ENCODE measurements at regions not wholly inside any gene's neighbourhood (a gene's known extent, or its start where the extent isn't known, plus 50 kb on each side); places are given as distances from the start of the nearest gene placed in this dataset.
"Not testable (repeated sequence)": the region's sequence is repeated elsewhere in the genome, so short reads cannot be mapped to it uniquely, and the experiment has no call there.

DNA sequence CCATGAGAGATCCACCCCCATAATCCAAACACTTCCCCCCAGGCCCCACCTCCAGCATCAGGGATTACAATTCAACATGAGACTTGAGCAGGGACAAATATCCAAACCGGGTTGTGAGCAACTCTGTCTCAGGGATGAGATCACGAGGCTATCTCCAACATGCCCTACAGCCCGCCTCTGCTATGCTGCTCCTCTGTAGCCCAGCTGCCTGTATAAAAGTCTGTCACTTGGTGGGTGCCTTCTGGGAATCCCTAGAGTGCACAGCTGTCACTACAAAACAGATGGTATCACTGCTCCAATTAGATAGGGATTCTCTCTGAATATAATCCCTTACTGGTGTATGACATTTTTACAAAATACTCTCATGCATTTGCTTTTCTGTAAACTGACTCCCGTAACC lies 114.9 kb upstream of the NANOS1 start:
- no peak for DNase-seq (ENCODE audit: low read depth)

DNA sequence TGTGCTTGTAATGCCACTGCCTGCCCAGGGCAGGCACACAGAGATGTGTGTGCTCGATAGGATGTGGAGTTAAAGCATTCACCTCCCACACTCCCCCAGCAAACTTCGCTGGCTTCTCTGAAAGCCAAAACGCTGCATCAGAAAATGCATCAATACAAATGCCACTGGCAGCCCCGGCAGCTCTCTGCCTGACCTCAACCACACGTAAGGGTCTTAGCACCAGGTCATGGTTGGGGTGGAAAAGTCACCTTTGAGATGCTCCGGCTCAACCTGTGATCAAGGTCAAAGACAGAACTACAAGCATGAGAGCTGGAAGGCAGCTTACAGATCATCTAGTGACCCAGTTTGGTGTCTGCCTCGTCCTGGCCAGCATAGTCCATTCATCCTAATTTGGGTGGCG lies 114.4 kb upstream of the NANOS1 start:
- DNase-seq (ENCODE audit: low read depth) = no peak

DNA sequence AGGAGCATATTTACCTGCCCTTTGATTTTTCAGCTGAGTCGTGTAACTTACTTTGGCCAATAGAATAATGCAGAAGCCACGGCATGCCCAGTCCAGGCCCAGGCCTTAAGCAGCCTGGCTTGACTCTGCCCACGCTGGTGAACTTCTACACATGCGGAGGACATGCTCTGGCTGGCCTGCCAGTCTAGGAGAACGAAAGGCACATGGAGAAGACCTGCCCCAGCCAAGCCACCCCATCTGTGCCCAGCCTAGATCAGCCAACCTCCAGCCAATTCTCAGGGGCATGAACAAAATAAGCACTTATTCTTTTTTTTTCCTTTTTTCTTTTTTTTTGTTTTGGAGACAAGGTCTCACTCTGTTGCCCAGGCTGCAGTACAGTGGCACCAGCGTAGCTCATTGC lies 112.7 kb upstream of the NANOS1 start:
- no peak for DNase-seq (ENCODE audit: low read depth)

DNA sequence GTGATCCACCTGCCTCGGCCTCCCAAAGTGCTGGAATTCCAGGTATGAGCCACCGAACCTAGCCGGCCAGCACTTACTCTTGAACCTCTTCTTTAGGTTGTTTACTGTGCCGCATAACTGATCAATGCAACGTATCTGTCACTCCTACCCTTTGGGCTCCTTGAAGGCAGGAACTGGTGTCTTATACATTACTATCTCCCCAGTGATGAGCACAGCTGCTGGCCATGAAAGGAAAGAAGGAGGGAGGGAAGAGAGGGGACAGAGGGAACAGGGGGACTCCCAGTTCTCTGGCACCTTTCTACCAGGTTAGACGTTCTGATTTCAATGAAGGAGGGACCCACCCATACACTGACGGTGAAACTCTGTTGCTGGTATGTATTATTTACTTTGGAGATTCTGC lies 111.8 kb upstream of the NANOS1 start:
- DNase-seq (ENCODE audit: low read depth) = no peak

DNA sequence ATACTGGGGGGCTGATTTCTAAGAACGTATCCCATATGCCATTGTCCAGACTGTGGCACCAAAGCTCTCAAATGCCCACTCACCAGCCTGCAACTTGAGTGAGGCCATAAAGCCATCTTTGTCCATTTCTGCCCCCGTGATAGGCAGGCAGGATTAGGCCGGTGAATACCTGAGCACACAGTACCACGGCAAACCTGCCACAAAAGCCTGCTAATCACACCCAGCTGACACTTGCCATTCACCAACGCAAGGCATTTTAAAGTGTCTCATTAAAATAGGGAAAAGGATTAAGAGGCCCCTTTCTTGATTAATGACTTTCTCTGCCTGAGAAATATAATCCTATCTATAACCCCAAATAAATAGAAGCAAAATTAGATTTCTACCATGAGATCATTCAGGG lies 111.4 kb upstream of the NANOS1 start:
- DNase-seq (ENCODE audit: low read depth) = no peak

DNA sequence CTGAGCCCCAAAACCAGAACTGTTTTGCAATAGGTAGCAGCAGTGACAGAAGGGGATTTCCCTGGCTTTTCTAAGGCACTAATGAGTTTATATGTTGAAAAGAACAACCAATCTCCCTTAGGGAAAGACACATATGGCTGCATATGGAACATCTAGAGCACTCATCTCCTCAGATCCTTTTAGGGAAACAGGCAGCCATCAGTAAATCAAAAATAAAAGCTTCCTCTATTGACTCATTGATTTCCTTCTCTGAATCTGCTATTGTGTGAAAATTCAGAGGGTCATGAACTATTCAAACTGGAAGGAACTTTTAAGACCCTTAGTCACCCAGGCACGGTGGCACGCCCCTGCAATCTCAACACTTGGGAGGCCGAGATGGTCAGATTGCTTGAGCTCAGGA lies 110.9 kb upstream of the NANOS1 start:
- no peak for DNase-seq (ENCODE audit: low read depth)

DNA sequence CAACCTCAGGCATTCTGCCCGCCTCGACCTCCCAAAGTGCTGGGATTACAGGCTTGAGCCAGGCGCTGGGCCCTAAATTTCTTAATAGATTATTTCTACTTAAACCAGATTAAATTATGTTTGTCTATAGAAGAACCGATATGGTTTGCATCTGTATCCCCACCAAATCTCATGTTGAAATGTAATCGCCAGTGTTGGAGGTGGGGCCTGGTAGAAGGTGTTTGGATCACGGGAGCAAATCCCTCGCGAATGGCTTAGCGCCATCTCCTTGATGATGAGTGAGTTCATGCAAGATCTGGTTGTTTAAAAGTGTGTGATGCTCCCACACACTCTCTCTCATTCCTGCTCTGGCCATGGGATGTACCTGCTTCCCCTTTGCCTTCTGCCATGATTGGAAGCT lies 109.3 kb upstream of the NANOS1 start:
- no peak for DNase-seq (ENCODE audit: low read depth)

DNA sequence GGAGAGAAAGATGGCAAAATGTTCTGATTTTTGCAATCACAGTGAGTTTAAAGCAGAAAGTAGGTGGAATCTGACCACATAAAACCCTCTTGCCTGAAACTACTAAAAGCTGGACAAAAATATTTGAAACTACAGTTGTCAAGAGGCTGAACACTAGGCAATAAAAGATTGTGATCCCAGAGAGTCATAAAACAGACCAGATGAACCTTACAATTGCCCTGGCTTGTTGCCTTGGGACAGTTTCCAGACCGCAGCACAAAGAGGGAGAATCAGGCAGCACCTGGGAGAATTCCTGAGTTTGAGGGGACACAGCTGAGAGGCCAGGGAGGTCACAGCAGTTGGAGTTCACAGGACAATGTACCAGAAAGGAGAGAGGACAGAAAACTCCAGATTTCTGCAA lies 107.3 kb upstream of the NANOS1 start:
- DNase-seq (ENCODE audit: low read depth) = no peak

DNA sequence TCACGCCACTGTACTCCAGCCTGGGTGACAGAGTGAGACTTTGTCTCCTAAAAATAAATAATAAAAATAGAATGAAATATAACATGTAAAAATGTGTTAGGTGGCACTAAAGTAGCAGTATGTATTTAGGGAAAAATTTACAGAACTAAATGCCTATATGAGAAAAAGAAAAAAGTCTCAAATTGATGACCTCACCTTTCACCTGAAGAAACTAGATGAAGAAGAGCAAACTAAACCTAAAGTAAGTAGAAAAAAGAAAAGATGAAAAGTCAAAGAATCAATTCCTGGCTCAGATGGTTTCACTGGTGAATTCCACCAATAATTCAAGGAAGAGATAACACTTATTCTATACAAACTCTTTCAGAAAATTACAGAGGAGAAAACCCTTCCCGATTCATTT lies 106.5 kb upstream of the NANOS1 start:
- DNase-seq (ENCODE audit: low read depth) = no peak

DNA sequence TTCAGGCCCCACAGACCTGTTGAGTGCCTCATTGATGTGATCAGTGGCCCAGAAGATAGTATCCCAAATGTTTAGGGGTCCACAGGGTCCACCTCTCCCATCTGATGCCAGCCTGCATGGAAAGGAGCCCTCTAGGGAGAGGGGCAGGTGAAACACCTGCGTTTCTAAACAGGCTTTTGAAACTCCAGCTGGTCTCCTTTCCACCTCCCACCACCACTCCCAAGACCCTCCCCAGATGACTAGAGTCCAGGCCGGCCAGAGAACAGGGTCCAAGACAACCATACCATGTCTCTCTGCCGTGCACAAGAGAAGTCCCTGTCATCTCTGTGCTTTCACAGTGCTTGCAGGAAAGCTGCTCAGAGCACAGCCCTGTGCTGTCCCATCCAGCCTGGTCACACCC lies 105.0 kb upstream of the NANOS1 start:
- no peak for DNase-seq (ENCODE audit: low read depth)

DNA sequence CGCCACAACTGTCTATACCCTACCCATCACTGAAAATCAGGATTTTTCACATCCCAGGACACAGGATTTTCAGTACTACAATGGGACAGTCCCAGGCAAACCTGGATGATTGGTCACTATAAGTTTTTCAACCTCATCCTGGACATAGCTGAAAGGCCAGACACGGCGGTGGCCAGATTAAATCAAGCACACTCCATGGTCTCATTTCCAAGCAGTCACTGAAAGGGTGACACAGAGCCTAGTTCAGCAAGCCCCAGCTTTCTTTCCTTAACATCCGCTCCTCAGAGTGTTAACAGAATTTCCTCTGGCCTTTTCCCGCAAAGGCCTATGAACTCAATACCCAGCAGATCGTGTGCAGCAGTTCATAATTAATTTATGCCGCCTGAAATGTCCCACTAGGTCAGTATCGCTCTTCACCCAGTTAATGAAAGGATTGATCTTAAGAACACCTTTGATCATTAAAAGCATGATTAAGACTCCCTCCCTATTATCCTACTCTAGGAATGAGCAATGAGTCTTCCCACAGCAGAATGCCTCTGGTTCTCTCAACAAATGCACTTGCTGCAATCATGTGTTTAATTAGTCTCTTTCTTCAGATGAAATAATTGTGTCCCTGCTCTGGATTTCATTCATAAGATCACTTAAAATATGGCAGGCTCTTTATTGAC lies 104.0 kb upstream of the NANOS1 start:
- no peak for DNase-seq (ENCODE audit: low read depth)

DNA sequence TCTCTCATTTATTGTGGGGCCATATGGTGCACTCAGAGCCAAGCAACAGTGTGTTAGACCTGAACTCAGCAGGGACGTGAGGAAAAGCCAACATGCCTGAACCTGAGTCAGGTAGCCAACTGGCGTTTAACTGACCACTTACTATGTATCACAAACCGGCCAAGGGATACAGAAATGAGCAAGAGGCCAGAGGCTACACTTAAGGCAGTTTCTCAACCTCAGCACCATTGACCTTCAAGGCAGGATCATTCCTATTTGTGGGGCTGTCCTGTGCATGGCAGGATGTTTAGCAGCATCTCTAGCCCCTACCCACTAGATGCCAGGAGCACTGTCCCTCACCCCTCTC lies 103.5 kb upstream of the NANOS1 start:
- DNase-seq (ENCODE audit: low read depth) = no peak

DNA sequence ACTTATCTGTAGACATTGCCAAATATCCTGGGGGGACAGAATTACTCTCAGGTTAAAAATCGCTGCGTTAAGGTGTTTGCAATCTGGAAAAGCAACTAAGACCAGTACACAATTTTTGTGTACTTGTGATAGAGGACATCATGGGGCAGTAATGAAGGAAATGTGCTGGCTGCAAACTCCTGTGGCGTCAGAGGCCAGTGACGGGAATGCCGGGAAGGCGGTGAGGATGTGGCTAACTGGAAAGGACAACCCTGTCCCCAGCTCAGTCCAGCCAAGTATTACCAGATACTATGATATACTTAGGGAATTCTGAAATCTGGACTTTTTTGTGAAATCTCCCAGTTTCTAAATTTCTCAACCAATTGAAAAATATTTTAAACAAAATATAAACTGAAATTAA lies 103.1 kb upstream of the NANOS1 start:
- DNase-seq (ENCODE audit: low read depth) = no peak

DNA sequence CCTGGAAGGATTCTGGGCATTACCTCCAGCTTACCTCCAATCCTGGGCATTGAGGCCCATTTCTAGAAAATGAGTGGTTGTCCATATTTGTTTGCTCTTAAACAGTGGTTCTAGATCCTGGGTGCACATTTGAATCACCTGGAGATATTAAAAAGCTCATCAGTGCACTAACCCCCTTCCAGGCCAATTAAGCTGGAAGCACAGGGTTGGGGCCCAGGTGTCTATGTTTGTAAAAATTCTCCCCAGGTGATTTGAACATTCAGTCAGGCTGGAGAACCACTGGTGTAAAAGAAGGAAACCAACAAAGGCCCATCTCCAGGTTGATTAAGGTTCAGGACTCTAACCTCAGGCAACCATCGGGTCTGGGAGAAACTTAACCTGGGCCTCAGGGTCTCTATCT lies 102.6 kb upstream of the NANOS1 start:
- DNase-seq (ENCODE audit: low read depth) = no peak

DNA sequence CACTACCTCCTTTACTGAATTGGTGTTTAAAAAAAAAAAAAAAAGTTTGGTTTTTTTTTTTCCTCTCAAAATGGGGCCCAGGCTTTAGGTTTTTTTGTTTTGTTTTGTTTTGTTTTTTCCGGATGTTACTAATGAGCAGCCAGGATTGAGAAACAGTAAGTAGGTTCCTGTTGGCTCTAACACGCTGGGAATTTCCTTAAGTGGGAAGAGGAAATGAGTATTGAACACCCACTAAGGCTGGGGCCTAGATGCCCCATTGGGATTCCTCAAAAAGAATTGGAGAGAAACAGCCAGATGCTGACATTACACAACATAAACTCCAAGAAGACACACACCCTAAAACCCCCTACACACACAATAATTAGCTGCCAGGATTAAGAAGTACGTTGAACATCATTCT lies 102.2 kb upstream of the NANOS1 start:
- no peak for DNase-seq (ENCODE audit: low read depth)

DNA sequence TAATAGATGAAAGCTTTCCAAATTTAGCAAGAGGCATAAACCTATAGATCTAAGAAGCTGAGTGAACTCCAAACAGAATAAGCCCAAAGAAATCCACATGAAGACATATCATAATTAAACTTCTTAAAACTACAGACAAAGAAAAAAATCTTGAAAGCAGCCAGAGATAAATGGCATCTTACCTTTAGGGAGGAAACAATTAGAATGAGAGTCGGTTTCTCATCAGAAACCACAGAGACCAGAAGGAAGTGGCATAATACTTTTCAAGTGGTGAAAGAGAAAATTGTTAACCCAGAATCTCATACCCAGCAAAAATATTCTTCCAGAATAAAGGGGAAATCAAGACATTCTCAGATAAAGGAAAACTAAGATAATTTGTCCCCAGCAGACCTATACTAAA lies 98.9 kb upstream of the NANOS1 start:
- no peak for DNase-seq (ENCODE audit: low read depth)

DNA sequence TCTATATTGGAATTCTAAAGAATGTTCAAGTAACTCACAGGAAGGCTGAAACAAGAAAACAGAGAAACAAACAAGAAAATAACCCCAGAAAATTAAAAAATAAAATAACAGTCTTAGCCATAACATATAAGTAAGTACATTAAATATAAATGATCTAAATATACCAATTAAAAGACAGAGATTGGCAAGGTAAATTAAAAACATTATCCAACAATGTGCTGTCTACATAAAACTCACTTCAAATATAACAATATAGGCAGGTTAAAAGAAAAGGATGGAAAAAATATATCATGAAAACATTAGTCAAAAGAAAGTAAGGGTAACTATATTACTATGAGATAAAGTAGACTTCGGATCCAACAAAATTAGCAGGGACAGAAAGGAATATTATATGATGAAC lies 98.1 kb upstream of the NANOS1 start:
- DNase-seq (ENCODE audit: low read depth) = no peak

DNA sequence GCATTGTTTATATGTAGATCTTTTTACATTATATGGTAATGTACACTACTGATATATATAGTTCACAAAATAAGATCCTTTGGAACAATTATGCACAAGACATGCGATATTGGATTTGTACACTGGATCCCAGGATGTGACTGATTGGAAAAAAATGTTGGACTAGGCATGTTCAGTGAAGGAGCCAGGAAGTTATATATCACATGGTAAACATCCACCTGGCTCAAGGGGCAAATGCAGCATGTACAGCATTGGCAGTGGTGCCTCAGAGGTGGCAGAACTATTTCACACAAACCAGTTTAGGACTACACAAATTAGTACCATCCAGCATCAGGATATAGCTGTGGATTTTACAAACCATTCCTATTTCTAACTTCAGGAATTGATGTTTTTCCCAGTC lies 97.4 kb upstream of the NANOS1 start:
- DNase-seq (ENCODE audit: low read depth) = not testable (repeated sequence)

DNA sequence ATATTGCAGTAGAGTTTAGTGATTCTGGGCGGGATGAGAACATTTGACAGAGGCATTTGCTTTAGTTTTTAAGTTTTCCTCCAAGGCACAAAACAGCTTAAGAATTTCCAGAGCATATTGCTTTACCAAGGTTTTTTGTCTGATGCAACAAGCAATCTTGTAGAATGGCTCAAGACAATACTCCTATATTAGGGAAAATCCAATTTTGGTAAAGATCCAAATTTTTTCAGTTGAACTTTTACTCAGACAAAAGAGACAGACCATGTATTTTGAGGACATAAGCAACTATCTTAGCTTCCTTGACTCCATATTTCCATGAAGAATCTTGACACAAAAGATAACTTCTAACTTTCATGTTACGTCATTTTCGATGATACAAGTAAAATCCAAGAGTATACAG lies 92.3 kb upstream of the NANOS1 start:
- no peak for DNase-seq (ENCODE audit: low read depth)

DNA sequence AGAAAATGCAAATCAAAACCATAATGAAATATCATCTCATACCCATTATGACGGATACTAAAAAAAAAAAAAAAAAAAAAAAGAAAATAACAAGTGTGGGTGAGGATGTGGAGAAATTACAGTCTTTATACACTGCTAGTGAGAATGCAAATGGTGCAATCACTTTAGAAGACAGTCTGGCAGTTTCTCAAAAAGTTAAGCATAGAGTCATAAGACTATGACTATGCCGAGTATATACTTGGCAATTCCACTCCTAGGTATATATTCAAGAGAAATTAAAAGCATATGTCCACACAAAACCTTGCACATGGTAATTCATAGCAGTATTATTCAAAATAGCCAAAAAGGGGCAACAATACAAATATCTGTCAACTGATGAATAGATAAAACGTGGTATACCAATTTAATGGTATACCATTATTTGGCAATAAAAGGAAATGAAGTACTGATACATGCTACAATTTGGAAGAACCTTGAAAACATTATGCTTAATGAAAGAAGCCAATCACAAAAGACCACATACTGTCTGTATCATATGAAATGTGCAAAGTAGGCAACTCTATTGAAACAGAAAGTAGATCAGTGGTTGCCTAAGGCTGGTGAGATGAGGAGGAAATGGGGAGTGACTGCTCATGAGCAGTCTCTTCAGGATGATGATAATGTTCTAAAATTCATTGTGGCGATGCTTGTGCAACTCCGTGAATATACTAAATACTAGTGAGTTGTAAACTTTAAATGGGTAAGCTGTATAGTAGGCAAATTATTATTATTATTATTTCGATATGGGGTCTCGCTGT lies 90.1 kb upstream of the NANOS1 start:
- no peak for DNase-seq (ENCODE audit: low read depth)

DNA sequence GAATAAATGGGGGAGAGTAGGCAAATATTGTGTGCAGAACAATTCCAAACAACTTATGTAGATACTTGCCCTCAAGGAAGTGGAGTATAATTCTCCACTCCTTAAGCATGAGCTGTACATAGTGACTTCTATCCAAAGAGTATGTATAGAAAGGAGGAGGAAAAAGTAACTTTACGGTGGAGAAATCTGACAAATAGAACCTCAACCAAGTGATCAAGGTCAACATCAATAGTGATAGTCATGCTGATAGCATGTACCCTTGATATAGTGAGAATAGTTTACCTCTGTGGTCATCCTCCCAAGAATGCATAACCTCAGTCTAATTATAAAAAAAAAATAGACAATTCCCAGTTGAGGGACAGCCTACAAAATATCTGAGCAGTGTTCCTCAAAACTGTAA lies 89.1 kb upstream of the NANOS1 start:
- no peak for DNase-seq (ENCODE audit: low read depth)

DNA sequence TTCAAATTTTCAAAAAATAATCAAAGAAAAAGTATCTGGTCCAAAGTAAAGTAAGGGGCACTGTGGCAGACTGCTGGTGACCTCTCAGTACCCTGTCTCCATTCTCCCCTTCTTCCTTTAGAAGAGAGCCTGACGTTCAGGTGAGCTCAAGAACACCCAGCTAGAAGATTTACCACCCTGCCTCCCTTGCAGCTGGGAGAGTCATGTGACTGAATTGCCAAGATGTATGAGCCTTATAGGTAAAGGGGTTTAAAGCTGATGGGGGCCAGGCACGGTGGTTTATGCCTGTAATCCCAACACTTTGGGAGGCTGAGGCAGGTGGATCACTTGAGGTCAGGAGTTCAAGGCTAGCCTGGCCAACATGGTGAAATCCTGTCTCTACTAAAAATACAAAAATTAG lies 86.3 kb upstream of the NANOS1 start:
- no peak for DNase-seq (ENCODE audit: low read depth)

DNA sequence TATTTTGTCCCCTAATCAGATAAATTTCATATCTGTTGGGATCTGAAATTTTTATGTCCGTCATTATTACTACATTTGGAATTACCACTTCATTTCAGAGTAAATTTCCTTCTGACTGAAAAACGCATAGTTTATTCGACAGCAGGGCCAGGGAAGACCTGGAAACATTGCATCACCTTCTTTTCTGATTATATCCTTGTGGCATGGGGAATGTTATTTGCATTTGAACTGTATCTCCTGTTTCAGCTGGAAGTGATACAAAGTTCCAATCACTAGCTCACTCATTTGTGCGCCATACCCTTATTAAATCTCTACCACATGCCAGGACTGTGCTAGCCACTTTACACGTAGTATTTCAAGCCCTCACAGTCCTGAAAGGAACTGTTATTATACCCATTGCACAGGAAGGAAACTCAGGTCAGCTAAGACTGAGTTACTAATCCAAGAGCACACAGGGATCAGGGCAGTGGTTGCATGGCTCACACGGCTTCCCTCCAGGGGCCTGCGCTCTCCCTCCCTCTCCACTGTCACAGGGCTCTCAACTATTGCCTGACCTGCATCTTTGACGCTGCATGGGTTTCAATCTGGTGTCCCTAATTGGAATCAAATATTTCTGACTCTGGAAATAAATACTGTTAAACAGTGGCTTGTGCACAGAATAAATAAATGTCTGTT lies 84.4 kb upstream of the NANOS1 start:
- no peak for DNase-seq (ENCODE audit: low read depth)
